A204.1 (cell line): ENCODE measurements at regions not wholly inside any gene's neighbourhood (a gene's known extent, or its start where the extent isn't known, plus 50 kb on each side); places are given as distances from the start of the nearest gene placed in this dataset.
"Not testable (repeated sequence)": the region's sequence is repeated elsewhere in the genome, so short reads cannot be mapped to it uniquely, and the experiment has no call there.

Source experiments
- FAIRE-seq: peaks from 2 replicates; lab custom pipeline; 2012; peaks lifted over from hg19 to GRCh38; lab: Jason Lieb, UNC

DNA sequence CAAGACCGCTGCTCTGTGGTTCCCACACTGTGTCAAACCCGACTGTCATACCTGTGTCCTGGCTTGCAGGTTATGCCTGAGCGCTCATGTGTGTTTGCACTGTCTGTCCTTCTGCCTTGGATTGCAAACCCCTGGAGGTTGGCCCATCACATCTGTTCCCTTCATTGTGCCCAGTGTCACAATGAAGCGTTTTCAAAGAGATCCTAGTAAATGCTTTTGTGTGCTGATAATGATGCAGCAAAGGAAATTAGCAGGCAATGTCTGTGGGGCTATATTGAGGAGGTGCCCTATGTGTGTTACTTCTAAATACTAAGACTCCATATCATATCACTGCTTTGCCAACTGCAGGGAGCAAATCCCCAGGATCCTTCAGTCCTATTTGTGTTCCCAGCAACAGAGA, 424.4 kb upstream of the NFIA start:
- no peak for FAIRE-seq

DNA sequence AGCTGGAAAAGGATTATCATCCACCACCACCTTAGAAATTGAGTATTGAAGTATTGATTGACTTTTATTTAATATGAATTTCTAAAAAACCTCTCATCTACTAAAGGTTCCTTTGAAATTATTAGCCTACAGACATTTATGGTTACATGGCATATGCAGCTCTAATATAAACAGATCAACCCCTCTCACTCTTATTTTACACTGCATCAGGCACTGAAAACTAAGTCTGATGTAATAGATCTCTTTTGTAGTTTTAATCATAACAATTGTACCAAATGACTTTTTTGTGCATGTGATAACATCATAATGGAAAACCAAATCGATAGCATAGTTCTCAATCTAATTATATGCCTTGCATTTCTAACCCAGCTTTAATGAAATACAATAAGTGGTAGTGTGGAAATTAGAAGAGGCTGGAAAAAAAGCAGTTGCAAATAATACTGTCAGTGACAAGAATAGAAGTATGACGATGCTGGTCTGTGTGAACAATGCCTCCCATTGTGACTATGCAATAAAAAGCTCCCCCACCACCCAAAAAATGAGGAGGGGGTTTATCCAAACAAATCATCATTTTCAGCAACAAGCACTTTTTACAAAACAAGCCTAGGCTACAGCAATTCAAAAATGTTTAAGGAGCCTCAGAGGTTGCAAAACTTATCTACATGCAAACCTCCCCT, 426.5 kb upstream of the NFIA start:
- no peak for FAIRE-seq

DNA sequence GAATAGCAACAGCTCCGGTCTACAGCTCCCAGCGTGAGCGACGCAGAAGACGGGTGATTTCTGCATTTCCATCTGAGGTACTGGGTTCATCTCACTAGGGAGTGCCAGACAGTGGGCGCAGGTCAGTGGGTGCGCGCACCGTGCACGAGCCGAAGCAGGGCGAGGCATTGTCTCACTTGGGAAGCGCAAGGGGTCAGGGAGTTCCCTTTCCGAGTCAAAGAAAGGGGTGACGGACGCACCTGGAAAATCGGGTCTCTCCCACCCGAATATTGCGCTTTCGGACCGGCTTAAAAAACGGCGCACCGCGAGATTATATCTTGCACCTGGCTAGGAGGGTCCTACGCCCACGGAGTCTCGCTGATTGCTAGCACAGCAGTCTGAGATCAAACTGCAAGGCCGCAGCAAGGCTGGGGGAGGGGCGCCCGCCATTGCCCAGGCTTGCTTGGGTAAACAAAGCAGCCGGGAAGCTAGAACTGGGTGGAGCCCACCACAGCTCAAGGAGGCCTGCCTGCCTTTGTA, 442.3 kb upstream of the NFIA start:
- not testable (repeated sequence) for FAIRE-seq

DNA sequence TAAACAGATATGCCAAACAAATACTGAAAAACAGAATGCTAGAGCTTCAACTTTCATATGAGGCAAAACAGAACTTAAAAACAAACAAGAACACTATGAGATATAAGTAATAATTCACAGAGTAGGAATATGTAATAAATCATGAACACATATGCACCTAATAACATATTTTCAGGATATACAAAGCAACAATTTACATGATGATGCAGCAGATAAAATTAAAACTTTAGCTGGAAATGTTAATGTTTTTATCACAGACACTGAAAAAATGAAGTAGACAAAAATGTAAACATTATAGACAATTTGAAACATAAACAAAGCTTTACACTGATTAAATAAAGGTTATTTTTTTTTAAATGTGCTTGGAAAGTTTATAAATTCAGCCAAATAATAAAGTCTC, 443.1 kb upstream of the NFIA start:
- no peak for FAIRE-seq

DNA sequence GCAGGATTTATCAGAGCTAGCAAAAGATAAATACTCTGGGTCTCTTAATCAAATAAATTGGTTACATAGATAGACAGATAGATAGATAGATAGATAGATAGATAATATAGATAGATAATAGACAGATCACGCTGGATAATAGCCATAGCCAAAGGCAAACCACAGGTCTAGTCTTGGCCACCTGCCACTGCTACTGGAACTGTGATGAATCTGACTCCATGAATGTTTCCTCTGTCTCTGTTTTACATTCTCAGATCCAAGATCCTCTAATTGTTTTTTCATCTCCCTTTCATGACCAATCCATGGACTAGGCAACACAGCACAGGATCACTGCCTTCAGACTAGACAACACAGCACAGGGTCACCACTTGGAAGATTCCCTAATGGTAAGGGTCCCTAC, 444.7 kb upstream of the NFIA start:
- FAIRE-seq = no peak

DNA sequence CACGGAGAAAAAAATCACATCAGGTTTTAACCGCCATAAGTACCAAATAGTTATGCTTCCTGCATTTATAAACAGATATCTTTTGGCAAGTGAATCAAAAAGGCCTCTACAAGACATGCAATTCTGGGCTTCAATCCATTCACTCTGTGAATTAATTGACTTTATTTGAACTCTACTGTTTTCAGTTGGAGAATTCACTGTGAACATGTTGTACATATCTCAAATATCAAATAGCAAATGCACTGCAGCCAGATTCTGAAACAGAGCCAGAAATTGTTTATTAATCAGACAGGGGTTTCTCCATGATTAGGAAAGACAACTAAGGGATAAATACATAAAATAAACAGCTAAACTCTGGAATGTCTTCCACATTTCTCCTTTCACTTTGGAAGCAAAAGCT, 445.4 kb upstream of the NFIA start:
- FAIRE-seq = no peak

DNA sequence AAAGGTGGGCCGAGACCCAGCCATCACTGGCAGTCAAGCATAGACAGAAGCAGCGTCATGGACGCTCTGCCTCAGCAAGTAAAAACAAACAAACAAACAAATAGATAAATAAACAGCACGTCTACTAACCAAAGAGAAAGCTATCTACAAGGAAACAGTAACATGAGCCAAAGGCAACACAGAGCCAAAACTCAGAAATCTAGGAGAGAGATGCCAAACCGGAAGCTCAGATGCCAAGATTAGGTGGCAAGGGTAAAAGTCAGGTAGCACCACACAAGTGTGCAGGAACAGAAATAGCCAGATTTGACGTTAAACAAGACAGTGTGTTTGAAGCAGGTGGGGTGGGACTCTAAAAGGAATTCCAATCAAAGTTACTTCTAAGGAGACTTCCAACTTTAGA, 448.3 kb upstream of the NFIA start:
- FAIRE-seq = no peak

DNA sequence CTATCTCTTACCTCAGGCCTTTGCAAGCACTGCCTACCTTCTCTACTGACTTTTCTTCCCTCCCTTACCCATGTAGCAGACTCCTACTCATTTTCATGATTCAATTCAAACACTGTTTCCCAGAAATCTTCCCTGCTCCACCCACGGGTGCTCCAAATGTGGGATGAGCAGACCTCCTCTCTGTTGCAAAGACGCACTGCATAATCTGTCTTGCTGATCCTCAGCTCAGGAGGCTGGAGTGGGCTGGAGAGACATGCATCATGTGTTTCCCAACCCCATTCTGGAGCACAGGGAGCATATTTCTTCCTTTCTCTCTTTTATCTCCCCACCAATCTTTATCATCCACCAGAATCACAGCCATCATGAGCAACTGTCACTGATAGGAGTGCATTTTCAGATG, 459.9 kb upstream of the NFIA start:
- no peak for FAIRE-seq

DNA sequence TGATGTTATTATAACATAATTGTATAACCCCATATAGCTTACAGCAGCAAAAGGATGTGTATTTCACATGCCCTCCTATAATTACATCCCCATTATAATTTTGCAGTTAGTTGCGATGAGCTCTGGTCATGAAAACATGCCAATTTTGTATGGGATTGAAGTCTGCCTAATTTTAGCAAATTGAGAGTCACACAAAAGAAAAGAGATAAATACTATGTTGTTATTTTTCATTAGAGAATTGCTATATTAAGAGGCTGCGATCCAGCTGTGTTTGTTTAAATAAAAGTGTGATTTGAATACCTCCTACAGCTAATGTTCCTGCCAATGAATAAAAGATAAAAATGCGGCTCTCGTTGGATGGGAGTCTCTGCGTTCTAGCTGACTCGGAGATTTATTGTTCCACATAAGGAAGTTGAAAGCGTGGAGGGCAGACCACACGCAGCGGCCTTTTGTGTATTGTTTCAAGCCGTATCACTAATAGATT, 461.0 kb upstream of the NFIA start:
- no peak for FAIRE-seq

DNA sequence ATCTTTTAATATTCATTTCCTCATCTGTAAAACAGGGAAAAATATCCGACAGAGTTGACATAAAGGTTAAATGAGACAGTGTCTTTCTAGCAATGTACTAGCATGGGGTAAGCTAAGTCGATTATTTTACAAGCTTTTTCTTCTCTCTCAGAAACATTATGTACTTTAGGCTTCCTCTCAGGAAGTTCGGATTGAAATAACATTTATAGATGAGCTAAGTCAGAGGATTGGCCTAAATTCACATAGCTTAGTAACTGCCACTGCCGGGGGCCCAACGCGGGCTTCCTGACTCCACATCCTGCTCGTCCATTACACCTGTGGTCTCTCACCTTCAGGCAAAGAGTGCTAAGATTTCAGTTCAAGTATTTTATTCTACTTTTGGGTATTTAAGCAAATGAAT, 462.3 kb upstream of the NFIA start:
- FAIRE-seq = no peak

DNA sequence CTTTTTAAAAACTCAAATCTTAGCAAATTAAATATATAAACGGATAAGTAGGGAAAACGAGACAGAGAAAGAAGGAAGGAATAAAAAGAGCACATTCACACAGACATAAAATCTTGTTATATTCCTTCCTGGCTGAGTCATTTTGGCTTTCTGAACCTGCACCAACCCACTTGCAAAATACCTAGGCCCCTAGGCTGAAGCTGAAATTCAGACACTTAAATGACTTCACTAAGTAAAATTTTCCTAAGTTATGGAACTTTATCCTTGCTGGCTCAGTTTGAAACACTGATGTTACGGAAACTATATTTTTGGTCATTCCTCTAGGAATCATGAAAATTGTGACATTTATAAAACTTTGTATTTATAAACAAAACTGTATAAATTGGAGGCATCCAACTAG, 462.8 kb upstream of the NFIA start:
- no peak for FAIRE-seq

DNA sequence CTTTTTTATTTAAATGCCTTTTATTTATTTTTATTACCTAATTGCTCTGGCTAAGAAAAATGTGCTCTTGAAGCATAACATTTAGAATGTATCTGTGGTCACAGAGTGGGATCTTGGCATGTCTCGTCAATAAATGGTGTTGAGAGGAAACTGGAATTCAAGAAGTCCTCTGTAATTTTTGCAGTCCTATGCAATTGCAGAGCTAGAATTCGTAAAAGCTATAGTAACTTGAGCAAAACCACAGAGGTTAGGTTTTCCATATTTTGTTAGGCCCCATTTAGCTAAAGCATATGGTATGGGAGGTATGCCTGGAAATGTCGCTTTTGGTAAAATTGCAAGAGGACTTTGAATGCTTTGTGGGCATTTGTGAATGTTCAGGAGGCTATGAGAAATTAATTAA, 466.7 kb upstream of the NFIA start:
- FAIRE-seq = no peak

DNA sequence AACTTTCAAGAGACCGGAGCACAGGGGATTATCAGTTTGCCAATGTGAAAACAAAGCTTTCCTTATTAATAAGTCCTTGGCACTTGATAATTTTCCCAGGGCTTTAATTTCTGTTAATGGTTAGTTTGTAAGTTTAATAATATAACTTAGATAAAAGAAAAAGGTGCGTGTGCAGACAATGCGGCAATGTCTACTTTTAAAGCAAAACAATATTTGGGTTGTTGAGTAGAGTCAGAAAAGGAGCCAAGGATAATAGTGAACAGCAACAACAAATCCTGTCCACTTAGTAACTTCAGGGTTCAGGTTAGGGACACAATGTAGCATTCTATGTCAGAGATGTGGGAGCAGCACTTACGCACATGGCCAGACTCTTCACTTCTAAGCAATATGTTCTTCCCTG, 469.6 kb upstream of the NFIA start:
- FAIRE-seq = no peak

DNA sequence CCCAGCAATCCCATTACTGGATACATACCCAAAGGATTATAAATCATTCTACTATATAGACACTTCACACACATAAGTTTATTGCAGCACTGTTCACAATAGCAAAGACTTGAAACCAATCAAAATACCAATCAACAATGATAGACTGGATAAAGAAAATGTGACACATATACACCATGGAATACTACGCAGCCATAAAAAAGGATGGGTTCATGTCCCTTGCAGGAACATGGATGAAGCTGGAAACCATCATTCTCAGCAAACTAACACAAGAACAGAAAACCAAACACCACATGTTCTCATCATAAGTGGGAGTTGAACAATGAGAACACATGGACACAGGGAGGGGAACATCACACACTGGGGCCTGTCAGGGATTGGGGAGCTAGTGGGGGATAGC, 475.4 kb upstream of the NFIA start:
- FAIRE-seq = not testable (repeated sequence)

DNA sequence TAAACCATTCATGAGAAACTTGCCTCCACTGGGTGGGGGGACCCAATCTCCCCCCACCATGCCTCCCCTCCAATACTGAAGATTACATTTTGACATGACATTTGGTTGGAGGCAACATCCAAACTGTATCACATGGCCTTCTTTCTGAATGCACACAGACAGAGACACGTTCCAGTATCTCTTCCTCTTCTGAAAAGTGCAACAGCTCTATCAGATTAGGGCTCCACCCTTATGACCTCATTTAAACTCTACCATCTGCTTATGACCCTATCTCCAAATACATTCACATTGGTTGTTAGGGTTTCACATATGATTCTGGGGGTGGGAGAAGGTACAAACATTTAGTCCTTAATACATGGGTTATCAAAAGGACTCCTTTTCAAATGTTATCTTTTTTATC, 481.8 kb upstream of the NFIA start:
- FAIRE-seq = no peak

DNA sequence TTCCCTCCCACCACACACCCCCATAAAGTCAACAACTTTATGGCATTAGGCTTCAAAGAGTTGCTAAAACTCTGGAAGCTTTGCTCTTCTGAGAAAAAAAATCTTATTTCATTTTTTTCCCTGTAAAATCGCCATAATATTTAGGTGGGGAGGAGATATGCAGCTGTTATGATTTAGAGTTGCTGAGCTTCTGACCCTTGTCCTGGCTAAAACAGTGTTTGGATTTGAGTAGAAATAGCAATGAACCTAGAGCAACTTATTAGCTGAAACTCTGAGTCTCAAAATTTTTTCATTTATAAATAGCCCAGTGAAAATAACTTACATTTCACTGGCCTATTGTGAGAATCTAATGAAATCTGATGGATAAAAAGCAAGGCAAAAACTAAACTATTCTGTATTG, 482.8 kb upstream of the NFIA start:
- FAIRE-seq = no peak

DNA sequence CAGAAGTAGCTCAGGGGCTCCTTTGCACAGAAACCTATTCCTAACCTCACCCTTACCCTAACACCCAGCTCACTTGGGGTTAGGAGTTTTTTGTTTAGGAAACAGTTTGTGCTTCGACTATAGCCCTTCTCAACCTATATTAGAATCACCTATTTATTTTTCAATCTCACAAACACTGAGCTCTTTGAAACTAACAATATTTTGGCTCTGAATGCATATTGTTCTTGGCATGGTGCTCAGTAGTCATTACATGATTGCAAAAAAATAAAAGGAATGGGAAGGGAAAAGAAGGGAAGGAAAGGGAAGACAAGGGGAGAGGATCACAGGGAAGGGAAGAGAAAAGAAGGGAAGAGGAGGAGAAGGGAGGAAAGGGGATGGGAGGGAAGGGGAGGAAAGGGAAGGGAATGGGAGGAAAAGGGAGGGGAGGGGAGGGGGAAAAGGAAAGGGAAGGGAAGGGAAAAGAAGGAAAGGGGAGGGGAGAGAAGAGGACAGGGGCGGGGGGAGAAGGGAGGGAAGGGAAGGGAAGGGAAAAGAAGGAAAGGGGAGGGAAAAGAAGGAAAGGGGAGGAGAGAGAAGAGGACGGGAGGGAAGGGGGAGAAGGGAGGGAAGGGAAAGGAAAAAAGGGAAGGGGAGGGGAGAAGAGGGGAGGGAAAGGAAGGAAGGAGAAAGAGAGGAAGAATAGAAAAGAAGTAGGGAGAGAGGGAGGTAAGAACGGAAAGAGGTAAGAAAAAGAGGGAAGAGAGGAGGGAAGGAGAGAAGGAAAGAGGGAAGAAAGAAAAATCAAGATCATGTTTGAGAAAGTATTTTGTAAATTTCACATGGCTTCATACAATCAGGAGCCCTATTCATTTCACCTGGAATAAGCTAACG, 484.1 kb upstream of the NFIA start:
- no peak for FAIRE-seq

DNA sequence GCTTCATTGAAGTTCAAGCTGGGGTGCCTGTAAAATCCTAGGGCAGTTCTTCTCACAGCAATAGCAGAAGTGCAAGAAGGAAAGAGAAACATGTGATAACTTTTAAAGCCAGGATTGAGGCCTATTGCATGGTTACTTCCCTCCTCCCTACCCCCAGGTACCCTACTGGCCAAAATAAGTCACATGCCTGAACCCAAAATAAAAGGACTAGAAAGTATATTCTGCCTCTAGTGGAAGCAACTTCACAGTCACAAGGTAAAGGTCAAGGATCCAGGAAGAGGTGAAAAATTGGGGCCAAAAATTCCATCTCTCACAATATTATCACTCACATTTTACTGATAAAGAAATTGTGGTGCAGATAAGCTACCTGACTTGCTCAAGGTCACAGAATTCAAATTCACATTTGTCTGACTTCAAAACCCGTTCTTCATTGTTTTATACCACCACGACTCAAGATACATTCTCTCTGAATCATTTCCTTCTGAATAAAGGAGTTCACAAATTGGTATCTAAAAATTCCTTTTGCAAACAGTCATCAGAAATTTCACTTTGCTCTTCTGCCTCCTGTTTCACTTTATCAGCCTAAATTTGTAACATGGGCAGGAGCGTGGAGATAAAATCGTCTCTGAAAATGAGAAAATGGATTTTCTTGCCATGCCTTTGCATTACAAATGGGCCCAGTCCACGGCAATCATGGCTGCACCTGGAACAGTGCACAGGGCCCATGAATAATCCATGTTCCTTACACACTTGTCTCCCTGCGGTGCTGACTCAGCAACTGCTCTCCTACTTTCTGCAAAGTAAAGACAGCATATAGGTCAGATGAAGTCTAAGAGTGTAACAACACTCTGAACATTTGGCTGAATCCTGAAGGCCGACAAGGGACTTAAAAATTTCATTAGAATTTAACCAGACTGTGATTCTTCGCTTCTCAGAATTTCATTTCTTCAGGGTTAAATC, 485.3 kb upstream of the NFIA start:
- FAIRE-seq = no peak

DNA sequence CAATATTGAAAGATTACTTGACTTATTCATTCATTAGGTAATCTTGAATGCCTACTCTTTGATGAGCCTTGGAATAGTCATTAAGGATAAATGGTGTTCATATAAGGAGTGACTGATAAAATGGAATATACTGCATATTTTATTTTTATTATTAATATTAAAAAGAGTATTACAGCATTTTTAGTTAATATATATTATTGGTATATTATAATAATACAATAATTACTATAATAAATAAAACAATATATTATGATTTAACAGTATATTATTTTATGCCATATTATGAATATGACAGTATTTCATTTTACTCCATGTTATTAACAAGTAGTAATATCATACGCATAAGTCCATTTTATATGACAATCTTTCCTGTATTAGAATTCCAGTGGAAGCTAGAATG, 490.8 kb upstream of the NFIA start:
- peak; percentile 62 for FAIRE-seq

DNA sequence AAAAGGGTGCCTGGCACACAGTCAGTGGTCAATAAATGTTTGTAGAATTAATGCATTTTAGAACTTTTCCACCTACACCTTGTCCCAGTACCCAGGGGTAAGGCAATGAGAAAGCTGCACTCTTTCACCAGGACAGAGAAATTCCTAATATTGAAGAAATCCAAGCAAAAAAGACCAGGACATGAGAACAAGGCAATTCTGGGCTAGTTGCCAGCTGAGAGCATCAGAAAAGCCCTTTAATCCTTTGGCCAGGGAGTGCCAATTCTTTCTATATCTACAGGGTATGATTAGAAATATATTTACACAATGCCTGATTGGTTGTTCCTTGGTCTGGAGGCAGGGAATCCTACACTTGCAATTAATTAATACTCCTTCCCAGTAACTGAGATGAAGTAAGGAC, 492.4 kb upstream of the NFIA start:
- FAIRE-seq = no peak

DNA sequence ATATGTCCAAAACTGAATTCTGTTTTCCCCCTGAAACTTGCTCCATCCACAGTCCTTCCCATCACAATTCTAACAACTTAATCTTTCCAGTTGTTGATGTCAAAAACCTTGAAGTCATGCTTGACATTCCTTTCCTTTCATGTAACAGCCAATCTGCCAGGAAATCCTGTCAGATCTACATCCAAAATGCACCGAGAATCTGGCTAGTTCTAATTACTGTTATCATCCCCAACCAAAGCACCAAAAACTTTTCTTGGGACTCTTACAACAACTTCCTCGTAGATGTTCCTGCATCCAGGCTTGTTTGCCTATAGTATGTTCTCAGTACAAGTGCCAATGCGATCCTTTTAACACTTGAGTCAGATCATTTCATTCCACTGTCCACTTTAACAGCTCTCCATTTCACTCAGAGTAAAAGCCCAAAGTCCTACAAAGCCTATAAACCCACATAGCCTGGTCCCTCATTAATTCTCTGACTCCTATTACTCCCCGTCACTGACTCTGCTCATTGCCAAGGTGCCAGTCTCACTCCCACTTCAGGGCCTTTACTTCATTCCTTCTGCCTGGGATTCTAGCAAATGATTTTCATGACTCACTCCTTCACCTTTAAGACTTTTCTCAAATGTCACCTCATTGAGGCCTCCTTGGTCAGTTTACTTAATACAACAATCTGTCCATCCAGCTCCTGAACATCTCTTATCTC, 493.2 kb upstream of the NFIA start:
- no peak for FAIRE-seq

DNA sequence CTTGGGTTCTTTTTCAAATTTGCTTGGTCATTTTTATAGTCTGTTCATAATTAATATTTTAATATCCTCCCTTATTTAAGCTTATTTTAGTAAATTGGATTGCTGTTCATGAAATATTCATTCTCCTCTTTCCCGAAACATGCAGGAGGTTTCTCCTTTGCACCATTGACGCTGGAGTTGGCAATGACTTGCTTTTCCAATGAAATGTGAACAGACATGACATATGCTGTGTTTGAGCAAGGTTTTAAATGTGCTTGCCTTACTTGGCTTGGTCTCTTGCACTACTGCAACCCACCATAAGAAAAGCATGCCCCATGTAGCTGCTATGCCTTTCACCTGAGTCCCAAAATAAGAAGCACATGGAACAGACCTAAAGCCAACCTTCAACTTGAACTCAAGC, 498.0 kb upstream of the NFIA start:
- no peak for FAIRE-seq
